Testis (tissue), 2 donors: ENCODE measurements at regions not wholly inside any gene's neighbourhood (a gene's known extent, or its start where the extent isn't known, plus 50 kb on each side); places are given as distances from the start of the nearest gene placed in this dataset.

Source experiments
- CTCF ChIP-seq, 3 experiments: fragments of 450-650 bp in 2 of 3; fragments of 200-600 bp in 1 of 3; sonication (generic) in 1 of 3; IDR thresholded peaks; one replicate each; pipeline ENCODE4 v1.5.1; 2016 to 2019; ENCODE audit warnings: antibody characterized with exemption in 3 of 3, mild to moderate bottlenecking in 2 of 3, moderate library complexity in 1 of 3
- POLR2A ChIP-seq: fragments of 450-650 bp; IDR thresholded peaks from one replicate; pipeline ENCODE4 v1.6.1; 2017; ENCODE audit warnings: antibody characterized with exemption, mild to moderate bottlenecking, moderate library complexity

- TF ChIP-seq CTCF (IDR thresholded peaks at IDR 0.05) (no peak), POLR2A (no peak)
Observed at GRCh38 chr10:8534891-8535290, 480.4 kb downstream of the GATA3 start.
